ENCODE measurements at regions not wholly inside any gene's neighbourhood (a gene's known extent, or its start where the extent isn't known, plus 50 kb on each side); places are given as distances from the start of the nearest gene placed in this dataset.

- no peak for DNase-seq (ENCODE audit: low read depth in 3 of 3)
Observed at GRCh38 chr12:60240891-60241290, 645.1 kb downstream of the SLC16A7 start.

GRCh38 chr12:60251091-60251490, 655.3 kb downstream of the SLC16A7 start:
- DNase-seq (ENCODE audit: low read depth in 3 of 3): no peak

- no peak for DNase-seq (ENCODE audit: low read depth in 3 of 3)
Observed at GRCh38 chr12:60252359-60253096, 656.7 kb downstream of the SLC16A7 start.

DNA sequence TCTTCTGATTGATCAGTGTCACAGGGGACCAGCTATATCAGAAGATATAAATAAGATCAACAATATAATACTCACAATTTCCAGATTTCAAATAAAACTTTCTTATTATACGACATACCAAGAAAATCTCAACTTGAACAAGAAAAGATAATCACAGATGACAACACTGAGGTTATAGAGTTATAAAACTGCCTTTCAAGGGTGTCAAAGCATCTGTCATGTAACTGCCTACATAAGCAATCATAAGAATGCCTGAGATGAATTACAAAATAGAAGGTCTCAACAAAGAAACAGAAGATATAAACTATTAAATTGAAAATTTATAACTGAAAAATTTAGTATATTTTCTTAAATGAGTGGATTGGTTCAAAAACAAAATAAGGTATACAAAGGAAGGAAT, 659.2 kb downstream of the SLC16A7 start:
- DNase-seq (ENCODE audit: low read depth in 3 of 3): no peak

DNA sequence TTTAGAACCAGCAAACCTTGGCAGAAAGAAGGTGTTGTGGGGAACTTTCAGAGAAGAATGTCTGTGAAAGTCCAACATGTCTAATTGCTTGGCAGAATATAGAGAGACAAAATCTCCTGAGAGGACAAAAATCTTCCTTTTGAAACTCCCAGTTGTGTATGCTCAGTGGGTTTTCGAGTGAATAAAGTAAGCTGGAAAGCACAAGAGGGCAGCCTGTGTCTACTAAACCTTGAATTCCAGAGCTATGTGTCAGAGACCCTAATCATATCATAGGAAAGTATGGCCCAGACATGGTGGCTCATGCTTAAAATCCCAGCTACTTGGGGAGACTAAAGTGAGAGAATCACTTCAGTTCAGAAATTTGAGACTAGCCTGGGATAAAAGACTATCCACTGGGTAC, 661.2 kb downstream of the SLC16A7 start:
- DNase-seq (ENCODE audit: low read depth in 3 of 3): no peak

GRCh38 chr12:60259225-60259624, 663.4 kb downstream of the SLC16A7 start:
- DNase-seq (ENCODE audit: low read depth in 3 of 3): no peak

- no peak for DNase-seq (ENCODE audit: low read depth in 3 of 3)
Observed at GRCh38 chr12:60262378-60262777, 666.5 kb downstream of the SLC16A7 start.

DNA sequence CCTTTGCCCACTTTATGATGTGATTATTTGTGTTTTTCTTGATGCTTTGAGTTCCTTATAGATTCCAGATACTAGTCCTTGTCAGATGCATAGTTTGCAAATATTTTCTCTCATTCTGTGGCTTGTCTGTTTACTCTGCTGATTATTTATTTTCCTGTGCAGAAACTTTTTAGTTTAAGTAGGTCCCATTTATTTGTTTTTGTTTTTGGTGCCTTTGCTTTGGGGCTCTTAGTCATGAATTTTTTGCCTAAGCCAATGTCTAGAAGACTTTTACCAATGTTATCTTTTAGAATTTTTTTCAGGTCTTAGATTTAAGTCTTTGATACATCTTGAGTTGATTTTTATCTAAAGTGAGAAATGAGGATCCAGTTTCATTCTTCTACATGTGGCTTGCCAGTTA, 667.3 kb downstream of the SLC16A7 start:
- no peak for DNase-seq (ENCODE audit: low read depth in 3 of 3)

DNA sequence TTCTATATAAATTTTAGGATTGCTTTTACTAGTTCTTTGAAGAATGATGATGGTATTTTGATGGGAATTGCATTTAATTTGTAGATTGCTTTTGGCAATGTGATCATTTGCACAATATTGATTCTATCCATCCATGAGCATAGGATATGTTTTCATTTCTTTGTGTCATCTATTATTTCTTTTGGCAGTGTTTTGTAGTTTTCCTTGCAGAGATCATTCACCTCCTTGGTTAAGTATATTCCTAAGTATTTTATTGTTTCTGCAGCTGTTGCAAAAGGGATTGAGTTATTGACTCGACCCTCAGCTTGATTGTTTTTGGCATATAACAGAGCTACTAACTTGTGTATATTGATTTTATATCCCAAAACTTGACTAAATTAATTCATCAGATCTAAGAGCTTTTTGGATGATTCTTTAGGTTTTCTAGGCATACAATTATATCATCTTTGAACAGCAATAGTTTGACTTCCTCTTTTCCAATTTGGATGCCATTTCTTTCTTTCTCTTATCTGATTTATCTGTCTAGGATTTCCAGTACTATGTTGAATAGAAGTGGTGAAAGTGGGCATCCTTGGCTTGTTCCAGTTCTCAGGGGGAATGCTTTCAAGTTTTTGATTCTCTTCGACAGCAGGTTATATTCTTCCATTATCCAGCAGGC, 668.1 kb downstream of the SLC16A7 start:
- no peak for DNase-seq (ENCODE audit: low read depth in 3 of 3)

DNA sequence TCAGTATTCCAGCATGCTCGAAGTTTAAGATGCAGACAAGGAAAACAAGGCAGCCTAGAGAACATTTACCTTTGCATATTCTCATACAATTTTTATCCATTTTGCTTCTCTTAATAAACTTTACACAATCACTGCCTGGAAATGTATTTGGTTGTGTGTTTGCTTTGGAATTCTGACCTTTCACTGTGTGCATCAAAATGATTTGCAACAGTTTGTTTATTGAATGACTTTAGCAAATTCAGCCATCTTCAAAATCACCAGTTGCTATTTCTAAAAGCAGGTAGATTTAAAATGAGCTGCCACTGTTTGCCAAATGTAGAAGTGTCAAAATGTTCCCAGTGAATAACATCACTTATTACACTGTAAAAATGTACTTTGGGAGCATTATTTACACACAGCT, 669.9 kb downstream of the SLC16A7 start:
- no peak for DNase-seq (ENCODE audit: low read depth in 3 of 3)

DNA sequence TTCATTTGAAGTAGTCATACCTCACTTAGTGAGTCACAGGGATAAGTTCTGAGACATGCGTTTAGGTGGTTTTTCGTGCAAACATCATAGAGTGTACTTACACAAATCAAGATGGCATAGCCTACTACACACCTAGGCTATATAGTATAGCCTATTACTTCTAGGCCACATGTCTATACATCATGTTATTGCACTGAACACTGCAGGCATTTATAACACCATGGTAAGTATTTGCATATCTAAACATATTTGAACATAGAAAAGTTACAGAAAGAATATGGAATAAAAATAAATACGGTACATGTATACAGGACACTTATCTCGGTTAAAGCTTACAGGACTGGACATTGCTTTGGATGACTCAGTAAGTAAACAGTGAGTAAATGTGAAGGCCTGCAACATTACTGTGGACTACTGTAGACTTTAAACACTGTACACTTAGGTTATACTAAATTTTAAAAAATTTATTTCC, 670.6 kb downstream of the SLC16A7 start:
- no peak for DNase-seq (ENCODE audit: low read depth in 3 of 3)

DNA sequence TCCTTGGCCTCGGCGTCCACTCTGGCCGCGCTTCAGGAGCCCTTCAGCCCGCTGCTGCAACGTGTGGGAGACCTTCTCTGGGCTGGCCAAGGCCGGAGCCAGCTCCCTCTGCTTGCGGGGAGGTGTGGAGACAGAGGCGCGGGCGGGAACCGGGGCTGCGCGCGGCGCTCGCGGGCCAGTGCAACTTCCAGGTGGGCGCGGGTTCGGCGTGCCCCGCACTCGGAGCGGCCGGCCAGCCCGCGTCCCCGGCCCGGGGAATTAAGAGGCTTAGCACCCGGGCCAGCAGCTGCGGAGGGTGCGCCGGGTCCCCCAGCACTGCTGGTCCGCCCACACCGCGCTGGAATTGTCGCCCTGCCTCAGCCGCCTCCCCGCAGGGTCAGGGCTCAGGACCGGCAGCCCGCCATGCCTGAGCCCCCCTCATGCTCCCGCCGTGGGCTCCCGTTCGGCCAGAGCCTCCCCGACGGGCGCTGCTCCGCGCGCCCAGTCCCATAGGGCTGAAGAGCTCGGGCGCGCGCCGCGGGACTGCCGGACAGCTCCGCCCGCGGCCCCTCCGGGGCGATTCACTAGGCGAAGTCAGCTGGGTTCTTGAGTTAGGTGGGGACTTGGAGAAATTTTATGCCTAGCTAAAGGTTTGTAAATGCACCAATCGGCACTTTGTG, 673.9 kb downstream of the SLC16A7 start:
- no peak for DNase-seq (ENCODE audit: low read depth in 3 of 3)

GRCh38 chr12:60271816-60272215, 676.0 kb downstream of the SLC16A7 start:
- no peak for DNase-seq (ENCODE audit: low read depth in 3 of 3)

GRCh38 chr12:60278209-60278608, 682.4 kb downstream of the SLC16A7 start:
- DNase-seq (ENCODE audit: low read depth in 3 of 3): no peak

GRCh38 chr12:60279221-60279620, 683.4 kb downstream of the SLC16A7 start:
- no peak for DNase-seq (ENCODE audit: low read depth in 3 of 3)

DNA sequence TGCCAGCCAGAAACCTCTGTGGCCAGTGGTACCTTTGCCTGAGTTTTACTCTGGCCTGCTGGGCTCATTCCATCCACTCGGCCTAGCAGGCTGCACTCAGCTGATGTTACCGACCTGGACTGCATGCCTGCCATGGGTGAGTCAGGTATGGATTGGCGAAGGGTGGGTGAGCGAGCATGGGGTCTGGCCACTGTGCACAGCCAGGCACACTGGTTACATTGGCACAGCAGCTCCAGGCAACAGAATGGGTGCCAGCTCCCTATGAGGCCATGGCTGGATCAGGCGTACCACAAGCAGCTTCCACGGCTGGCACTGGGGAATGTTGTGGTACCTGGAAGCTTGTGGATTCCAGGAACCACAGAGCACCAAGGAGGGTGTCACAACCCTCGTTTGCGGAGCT, 685.7 kb downstream of the SLC16A7 start:
- DNase-seq (ENCODE audit: low read depth in 3 of 3): no peak

DNA sequence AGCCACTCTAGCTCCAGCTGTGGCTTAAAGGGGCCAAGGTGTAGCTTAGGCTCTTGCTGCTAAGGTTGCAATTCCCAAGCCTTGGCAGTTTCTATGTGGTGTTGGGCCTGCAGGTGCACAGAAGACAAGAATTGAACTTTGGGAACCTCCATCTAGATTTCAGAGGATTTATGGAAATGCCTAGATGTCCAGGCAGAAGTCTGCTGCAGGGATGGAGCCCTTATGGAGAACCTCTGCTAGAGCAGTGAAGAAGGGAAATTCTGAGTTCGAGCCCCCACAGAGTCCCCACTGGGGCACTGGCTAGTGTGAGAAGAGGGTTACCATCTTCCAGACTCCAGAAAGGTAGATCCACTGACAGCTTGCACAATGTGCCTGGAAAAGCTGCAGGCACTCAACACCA, 694.7 kb downstream of the SLC16A7 start:
- no peak for DNase-seq (ENCODE audit: low read depth in 3 of 3)

GRCh38 chr12:60308366-60308991, 712.6 kb downstream of the SLC16A7 start:
- no peak for DNase-seq (ENCODE audit: low read depth in 3 of 3)

GRCh38 chr12:60311940-60312339, 716.1 kb downstream of the SLC16A7 start:
- no peak for DNase-seq (ENCODE audit: low read depth in 3 of 3)

DNA sequence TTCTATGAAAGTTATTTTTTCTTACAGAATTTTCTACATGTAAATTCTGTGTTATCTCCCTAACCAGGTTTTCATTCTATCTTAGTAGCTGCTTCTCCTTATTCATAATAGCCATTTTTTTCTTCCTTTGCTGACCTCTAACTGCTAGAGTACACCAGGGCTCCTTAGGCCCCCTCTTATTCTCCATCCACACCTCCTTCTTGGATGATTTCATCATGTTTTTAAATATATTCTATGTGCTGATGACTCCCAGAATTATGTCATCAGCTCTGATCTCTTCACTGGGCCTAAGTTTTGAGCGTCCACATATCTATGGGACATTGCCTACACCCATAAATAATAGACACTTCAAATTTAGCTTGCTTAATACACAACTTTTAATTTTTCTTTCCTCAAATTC, 721.5 kb downstream of the SLC16A7 start:
- no peak for DNase-seq (ENCODE audit: low read depth in 3 of 3)

- no peak for DNase-seq (ENCODE audit: low read depth in 3 of 3)
Observed at GRCh38 chr12:60324746-60325145, 728.9 kb downstream of the SLC16A7 start.

DNA sequence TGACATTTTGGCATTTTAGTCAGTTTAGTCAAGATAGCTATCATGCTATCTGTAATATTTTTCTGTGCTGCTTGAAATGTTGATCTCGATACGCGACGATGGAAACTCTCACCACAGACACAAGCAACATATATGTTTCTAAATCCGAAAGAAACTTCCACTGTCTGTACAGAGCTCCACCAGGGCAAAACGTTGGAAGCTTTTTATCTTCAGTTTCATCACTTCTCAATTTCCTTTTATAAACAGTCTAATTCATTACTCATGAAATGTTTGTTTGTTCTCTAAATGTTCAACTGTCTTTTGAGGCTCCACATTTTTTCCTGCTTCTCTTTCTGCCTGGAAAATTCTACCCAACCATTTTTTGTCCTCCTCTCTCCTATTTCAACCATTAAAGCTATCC, 737.6 kb downstream of the SLC16A7 start:
- no peak for DNase-seq (ENCODE audit: low read depth in 3 of 3)

DNA sequence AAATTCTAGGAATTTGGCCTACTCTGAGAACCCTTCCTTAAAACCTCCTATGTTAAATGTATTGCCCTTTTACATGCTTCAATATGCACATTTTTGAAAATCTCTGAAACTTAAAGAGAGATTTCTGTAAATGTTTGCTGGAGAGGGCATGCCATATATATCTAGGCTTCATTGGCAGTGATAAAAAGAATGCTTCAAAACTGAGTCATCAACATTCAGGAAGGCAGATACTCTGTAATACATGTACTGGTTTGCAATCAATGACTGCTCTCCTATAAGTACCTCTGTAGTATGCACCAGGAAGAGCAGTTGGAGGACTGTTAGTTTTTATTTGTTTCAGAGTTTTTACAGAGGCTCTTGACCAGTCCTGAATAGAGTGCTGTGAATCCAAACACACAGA, 739.9 kb downstream of the SLC16A7 start:
- no peak for DNase-seq (ENCODE audit: low read depth in 3 of 3)
